HG03469 (cell line): ENCODE measurements at regions not wholly inside any gene's neighbourhood (a gene's known extent, or its start where the extent isn't known, plus 50 kb on each side); places are given as distances from the start of the nearest gene placed in this dataset.

Source experiments
- ATAC-seq: cut with Tn5 transposase; IDR thresholded peaks from one replicate; pipeline ENCODE4 v1.9.1; 2021; ENCODE audit warnings: mild to moderate bottlenecking, moderate library complexity, moderate number of reproducible peaks; ENCODE audit not compliant: unreplicated experiment

- ATAC-seq: no peak
Observed at GRCh38 chr21:28791595-28792282, 200.9 kb downstream of the LTN1 start.

DNA sequence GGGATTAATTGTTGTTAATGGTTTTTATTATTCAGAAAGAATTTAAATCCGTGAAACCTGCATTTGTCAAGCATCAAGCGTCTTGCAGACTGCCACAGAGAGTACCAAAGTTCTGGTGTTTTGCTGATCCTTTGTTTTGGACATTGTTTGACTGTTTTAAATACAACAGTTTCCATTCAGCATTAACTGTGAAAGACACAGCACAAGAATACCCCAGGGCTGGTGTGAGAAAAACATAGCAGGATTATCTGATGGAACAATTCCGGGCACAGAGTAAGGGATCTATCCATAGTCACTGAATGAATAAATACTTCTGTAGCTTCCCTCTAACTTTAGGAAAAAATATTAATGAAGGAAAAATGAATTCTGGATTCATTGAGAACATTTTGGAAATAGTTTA lies 202.3 kb downstream of the LTN1 start:
- no peak for ATAC-seq

- ATAC-seq: no peak
Observed at GRCh38 chr21:28789523-28789922, 203.2 kb downstream of the LTN1 start.

GRCh38 chr21:28788030-28788429 lies 204.6 kb downstream of the LTN1 start:
- ATAC-seq: no peak

- ATAC-seq: no peak
Observed at GRCh38 chr21:28783641-28784185, 209.0 kb downstream of the LTN1 start.

GRCh38 chr21:28781602-28782276 lies 210.9 kb downstream of the LTN1 start:
- ATAC-seq: peak; percentile 63

DNA sequence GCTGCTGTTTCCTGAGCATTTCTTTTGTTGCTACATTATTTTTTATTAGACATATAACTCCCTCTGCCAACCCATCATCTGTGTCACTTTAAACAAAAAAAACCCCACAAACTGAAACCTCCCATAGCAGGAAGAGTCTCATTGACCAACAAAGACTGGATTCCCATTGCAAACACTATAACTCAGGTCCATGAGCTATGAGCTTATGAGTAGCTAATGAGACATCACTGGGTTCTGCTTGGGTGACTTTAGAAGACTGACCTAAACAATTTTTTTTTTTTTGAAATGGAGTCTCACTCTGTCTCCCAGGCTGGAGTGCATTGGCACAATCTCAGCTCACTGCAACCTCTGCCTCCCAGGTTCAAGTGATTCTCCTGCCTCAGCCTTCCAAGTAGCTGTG lies 212.8 kb downstream of the LTN1 start:
- ATAC-seq: no peak

- no peak for ATAC-seq
Observed at GRCh38 chr21:28776251-28776650, 216.4 kb downstream of the LTN1 start.

DNA sequence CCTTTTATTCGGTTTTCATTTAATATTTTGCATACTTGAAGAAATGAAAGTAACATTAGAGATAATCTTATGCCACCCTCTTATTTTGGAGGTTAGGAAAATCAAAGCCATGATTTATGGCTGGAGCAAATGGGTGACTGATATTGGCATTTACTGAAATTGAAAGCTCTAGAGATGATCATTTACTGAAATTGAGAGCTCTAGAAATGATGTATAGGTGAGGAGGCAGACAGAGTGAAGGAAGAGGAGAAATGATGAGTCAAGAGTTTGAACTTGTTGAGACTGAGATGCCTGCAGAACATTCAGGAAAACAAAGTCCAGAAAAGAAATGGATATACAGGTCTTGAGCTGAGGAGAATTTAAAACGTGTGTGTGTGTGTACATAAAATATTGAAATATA lies 217.6 kb downstream of the LTN1 start:
- ATAC-seq: no peak

- no peak for ATAC-seq
Observed at GRCh38 chr21:28773036-28773435, 219.6 kb downstream of the LTN1 start.

GRCh38 chr21:28771790-28772501 lies 220.7 kb downstream of the LTN1 start:
- ATAC-seq: no peak

GRCh38 chr21:28770867-28771661 lies 221.6 kb downstream of the LTN1 start:
- ATAC-seq: no peak

GRCh38 chr21:28769683-28770082 lies 223.0 kb downstream of the LTN1 start:
- no peak for ATAC-seq

- no peak for ATAC-seq
Observed at GRCh38 chr21:28768753-28769152, 223.9 kb downstream of the LTN1 start.

DNA sequence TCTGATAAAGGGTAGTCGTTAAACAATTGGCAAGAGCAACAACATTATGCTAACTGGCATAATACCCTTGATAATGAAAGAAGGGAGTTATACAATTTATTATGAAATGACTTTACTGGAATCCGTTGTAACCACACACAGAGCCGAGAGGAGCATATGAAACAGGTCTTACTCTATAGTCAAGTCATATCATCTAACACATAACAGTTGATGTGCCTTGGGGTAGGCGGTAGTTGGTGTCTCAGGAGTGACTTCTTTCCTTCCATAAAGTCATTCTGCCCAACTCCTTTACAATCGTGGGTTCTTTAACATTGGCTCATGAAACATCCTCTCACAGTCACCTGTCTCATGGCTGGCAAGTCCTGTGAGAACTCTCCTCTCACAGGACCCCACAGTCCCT lies 225.2 kb downstream of the LTN1 start:
- no peak for ATAC-seq

DNA sequence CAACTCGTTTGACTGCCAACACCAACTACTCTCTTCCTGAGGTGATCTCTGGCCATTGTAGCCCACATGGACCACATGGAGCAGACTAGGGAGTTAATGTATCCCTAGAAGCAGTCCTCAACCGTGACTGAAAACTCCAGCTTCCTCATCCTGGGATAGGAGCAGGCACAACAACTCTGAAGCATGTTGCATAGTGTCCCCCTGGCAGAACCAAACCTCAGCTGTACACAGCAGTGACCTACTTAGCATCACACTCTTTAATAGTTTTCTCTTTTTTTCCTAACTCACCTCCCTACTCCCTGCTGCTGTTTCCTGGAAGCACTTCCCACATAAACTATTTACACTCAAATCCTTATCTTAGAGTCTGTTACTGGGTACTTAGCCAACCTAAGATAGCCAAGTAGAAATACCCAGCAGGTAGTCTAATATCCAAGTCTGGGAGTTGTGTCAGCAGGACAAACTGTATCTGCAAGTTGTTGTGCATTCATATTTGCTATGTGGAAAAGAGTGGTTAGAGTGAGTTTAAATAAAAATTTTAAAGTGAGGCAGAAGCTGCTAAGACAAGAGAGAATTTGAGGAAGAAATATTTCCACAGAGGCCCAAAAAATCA lies 228.8 kb downstream of the LTN1 start:
- ATAC-seq: no peak

- no peak for ATAC-seq
Observed at GRCh38 chr21:28762357-28762735, 230.3 kb downstream of the LTN1 start.

- no peak for ATAC-seq
Observed at GRCh38 chr21:28761674-28762356, 230.9 kb downstream of the LTN1 start.

GRCh38 chr21:28758883-28759242 lies 233.8 kb downstream of the LTN1 start:
- ATAC-seq: no peak
